ENCODE measurements at regions not wholly inside any gene's neighbourhood (a gene's known extent, or its start where the extent isn't known, plus 50 kb on each side); places are given as distances from the start of the nearest gene placed in this dataset.

DNA sequence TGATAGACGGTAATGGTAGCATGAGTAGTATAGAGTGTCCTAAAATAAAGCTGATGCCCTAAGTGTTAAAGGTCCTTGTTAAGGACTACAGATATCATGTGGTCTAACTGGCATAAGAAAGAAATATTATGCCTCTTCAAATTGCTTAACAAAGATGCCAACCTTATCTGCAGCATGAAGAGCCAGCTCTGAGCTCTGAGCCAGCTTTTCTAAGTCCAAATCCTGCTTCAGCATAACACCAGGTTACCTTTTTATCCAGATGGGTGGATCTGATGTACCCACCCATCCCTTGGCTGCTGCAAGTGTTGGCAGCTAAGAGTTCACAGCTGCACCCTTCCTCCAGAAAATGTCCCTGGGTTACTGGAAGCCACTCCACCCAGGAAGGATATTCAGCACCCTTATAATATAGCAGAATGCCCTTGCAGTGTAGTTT is 83.8 kb downstream of the TENT5A start:
- no peak for DNase-seq
- Histone ChIP-seq H3K27me3 (no peaks in the 10 kb centered on the region), H3K9me3 (no peaks in the 10 kb centered on the region), H3K27ac (no peak overlapping the region), H3K4me3 (no peak overlapping the region), H3K4me1 (no peaks in the 10 kb centered on the region), H3K36me3 (no peaks in the 10 kb centered on the region)
- TF ChIP-seq POLR2A (IDR thresholded peaks at IDR 0.05): no peak
- TF ChIP-seq POLR2AphosphoS5 (IDR thresholded peaks at IDR 0.05): no peak
- TF ChIP-seq, protein P1, sequence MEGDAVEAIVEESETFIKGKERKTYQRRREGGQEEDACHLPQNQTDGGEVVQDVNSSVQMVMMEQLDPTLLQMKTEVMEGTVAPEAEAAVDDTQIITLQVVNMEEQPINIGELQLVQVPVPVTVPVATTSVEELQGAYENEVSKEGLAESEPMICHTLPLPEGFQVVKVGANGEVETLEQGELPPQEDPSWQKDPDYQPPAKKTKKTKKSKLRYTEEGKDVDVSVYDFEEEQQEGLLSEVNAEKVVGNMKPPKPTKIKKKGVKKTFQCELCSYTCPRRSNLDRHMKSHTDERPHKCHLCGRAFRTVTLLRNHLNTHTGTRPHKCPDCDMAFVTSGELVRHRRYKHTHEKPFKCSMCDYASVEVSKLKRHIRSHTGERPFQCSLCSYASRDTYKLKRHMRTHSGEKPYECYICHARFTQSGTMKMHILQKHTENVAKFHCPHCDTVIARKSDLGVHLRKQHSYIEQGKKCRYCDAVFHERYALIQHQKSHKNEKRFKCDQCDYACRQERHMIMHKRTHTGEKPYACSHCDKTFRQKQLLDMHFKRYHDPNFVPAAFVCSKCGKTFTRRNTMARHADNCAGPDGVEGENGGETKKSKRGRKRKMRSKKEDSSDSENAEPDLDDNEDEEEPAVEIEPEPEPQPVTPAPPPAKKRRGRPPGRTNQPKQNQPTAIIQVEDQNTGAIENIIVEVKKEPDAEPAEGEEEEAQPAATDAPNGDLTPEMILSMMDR (IDR thresholded peaks at IDR 0.05): no peak
- no peak for TF ChIP-seq EP300 (IDR thresholded peaks at IDR 0.05)
- WGBS, 5 donors: 79 to 100% (median 95%) methylated on average over 1 of the region's 1 CpG
- intact Hi-C loops (cut with DNase I; ENCODE audit: low total_unique reads): no loop called here

DNA sequence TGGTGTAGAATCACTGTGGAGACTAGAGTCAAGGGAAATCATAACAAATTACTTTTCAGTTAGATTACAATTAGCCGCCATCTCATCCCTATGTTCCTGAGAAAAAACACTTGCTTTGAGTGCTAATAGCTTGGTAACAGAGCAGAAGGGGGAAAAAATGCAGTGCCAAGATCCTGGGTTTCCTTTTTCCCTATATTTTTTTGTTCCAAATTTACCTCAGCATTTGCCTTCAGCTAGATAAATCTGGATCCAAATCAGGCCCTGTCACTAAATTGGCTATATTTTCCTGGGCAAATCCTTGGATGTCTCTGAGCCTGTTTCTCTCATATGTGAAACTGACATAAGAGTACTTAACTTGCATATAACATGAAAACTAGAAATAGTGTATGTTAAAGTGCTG is 86.0 kb downstream of the TENT5A start:
- intact Hi-C loops (cut with DNase I; ENCODE audit: low total_unique reads): no loop called here
- WGBS, 5 donors: 93 to 96% (median 95%) methylated on average over 1 of the region's 1 CpG
- no peaks in the 10 kb centered on the region for H3K36me3 ChIP-seq

DNA sequence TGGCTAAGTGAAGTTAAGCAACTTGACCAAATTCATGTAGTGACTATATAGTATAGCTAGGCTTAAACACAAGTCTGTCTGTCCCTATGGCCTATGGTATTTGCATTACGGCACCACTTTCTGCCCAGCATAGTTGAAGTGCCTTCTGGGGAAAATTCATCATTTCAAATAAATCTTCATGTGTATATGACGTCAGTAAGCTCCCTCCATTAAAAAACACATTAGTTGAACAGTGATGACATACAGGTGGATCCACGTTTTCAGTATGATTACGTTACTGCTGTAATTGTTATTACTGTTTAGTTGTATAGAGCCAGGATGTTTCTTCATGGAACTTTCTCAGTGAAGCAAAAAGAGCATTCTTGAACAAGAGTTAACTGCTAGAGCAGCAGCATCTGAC is 96.2 kb downstream of the TENT5A start:
- 83 to 93% (median 87%) methylated on average over 4 of the region's 4 CpGs for WGBS, 5 donors
- Histone ChIP-seq H3K36me3 (no peaks in the 10 kb centered on the region), H3K4me1 (no peaks in the 10 kb centered on the region), H3K27ac (no peak overlapping the region), H3K9me3 (no peaks in the 10 kb centered on the region), H3K27me3 (no peaks in the 10 kb centered on the region), H3K4me3 (no peak overlapping the region)
- intact Hi-C loops (cut with DNase I; ENCODE audit: low total_unique reads): no loop called here
- no peak for DNase-seq
- no peak for TF ChIP-seq EP300 (IDR thresholded peaks at IDR 0.05)
- no peak for TF ChIP-seq POLR2A (IDR thresholded peaks at IDR 0.05)
- TF ChIP-seq POLR2AphosphoS5 (IDR thresholded peaks at IDR 0.05): no peak
- TF ChIP-seq, protein P1 (IDR thresholded peaks at IDR 0.05): no peak

More for the DNA sequence above, 86.0 kb downstream of the TENT5A start:
- no peaks in the 10 kb centered on the region for H3K9me3 ChIP-seq
- no peaks in the 10 kb centered on the region for H3K27me3 ChIP-seq
- no peak for DNase-seq
- H3K27ac ChIP-seq: no peak overlapping the region
- no peak for TF ChIP-seq POLR2AphosphoS5 (IDR thresholded peaks at IDR 0.05)
- TF ChIP-seq EP300 (IDR thresholded peaks at IDR 0.05): no peak
- TF ChIP-seq POLR2A (IDR thresholded peaks at IDR 0.05): no peak
- TF ChIP-seq, protein P1 (IDR thresholded peaks at IDR 0.05): no peak
- H3K4me3 ChIP-seq: no peak overlapping the region
- no peaks in the 10 kb centered on the region for H3K4me1 ChIP-seq

DNA sequence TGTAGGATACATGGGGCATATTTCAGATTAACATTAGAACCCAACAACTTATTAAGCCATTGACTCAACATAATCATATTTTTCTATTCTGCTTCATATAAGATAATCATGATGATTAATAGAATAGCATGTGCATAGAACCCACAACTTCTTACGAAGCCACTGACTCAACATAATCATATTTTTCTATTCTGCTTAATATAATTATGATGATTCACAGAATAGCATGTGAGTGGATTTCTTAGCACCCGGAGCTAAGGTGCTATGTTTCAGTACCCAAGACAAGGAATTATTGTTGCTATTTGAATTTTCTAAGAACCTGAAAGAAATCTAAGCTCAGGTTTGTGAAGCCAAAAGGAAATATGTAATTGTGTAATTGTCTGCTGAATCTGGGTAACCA is 96.8 kb downstream of the TENT5A start:
- no peaks in the 10 kb centered on the region for H3K27me3 ChIP-seq
- no peak overlapping the region for H3K4me3 ChIP-seq
- intact Hi-C loops (cut with DNase I; ENCODE audit: low total_unique reads): no loop called here
- no peak overlapping the region for H3K27ac ChIP-seq
- 89 to 96% (median 95%) methylated on average over 2 of the region's 2 CpGs for WGBS, 5 donors
- no peaks in the 10 kb centered on the region for H3K36me3 ChIP-seq
- TF ChIP-seq, protein P1 (IDR thresholded peaks at IDR 0.05): no peak
- TF ChIP-seq POLR2A (IDR thresholded peaks at IDR 0.05) (no peak), POLR2AphosphoS5 (IDR thresholded peaks at IDR 0.05) (no peak), EP300 (IDR thresholded peaks at IDR 0.05) (no peak)
- no peaks in the 10 kb centered on the region for H3K4me1 ChIP-seq
- DNase-seq: no peak
- H3K9me3 ChIP-seq: no peaks in the 10 kb centered on the region

Data from stomach (tissue), 8 donors.